ENCODE measurements at regions not wholly inside any gene's neighbourhood (a gene's known extent, or its start where the extent isn't known, plus 50 kb on each side); places are given as distances from the start of the nearest gene placed in this dataset.

DNA sequence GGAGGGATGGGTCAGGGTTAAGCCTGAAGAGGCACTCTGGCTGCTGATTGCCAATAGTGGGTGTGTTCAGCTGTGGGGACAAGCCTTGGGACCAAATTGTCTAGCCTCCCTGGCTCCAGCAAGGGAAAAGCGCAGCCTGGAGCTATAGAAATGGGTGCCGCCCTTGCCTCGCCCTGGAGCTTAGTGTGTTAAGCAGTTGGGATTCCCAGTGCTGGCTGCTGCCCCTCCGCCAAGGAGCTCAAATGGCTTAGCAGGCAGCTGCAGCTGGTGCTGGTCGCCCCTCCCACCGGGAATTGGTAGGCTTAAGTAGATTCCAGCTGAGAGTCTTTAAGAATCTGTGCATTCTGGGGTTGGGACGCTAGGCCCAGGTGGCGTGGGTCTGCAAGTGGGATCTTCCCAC, 662.9 kb upstream of the TBL1XR1 start:
- ChIA-PET POLR2A (ENCODE audit: partially characterized antibody) (no interaction called here), CTCF (ENCODE audit: partially characterized antibody) (interaction anchor here (0.6 kb wide), 1 partner anchor 20 kb away, joined by 3 read pairs; no protein-coding TSS in a partner anchor)
- Histone ChIP-seq H3K18ac (ENCODE audit: extremely low read depth, low read length) (no peak overlapping the region), H4K5ac (ENCODE audit: insufficient read length, low read depth, low read length) (no peak overlapping the region), H3K56ac (replicated peaks; ENCODE audit: insufficient read length, low read depth, low read length) (no peak overlapping the region), H2AFZ (ENCODE audit: low read length) (no peak overlapping the region), H4K20me1 (replicated peaks in 1 of 2; ENCODE audit: control insufficient read depth in 1 of 2, insufficient read depth in 2 of 2, low read length in 2 of 2) (no peaks in the 10 kb centered on the region), H3K27ac (ENCODE audit: low read depth, low read length) (no peak overlapping the region), H3K4me3 (ENCODE audit: extremely low read depth in 1 of 4, insufficient read depth in 2 of 4, low read depth in 3 of 4, low read length in 4 of 4) (no peak overlapping the region), H4K91ac (replicated peaks; ENCODE audit: insufficient read length, low read length) (no peak overlapping the region), H3K23ac (ENCODE audit: insufficient read length) (no peak overlapping the region), H3K23me2 (ENCODE audit: low read depth, low read length) (no peaks in the 10 kb centered on the region), H4K8ac (ENCODE audit: extremely low read depth, insufficient read depth, low read length) (peak overlapping the region; percentile 2; the same call in 1 of the 2 replicates), H2AK5ac (ENCODE audit: low read depth, low read length) (no peak overlapping the region), H3K79me2 (ENCODE audit: control insufficient read depth in 1 of 2, insufficient read depth in 2 of 2, low read length in 2 of 2) (no peaks in the 10 kb centered on the region), H3K4me2 (ENCODE audit: insufficient read depth in 1 of 2, low read depth in 2 of 2, low read length in 2 of 2) (no peak overlapping the region), H3K27me3 (replicated peaks in 1 of 4; ENCODE audit: control insufficient read depth in 3 of 4, extremely low read depth in 1 of 4, insufficient read depth in 3 of 4, low read length in 3 of 4) (no peaks in the 10 kb centered on the region), H3K79me1 (ENCODE audit: low read depth, low read length) (no peaks in the 10 kb centered on the region), H3K4ac (replicated peaks; ENCODE audit: insufficient read length, low read depth, low read length) (no peak overlapping the region), H3K9ac (replicated peaks in 1 of 4; ENCODE audit: extremely low read depth in 1 of 4, low read depth in 3 of 4, low read length in 3 of 4) (no peak overlapping the region), H2BK120ac (replicated peaks; ENCODE audit: low read depth, low read length) (no peak overlapping the region), H2BK15ac (ENCODE audit: low read length) (no peak overlapping the region), H2BK20ac (ENCODE audit: low read length) (no peak overlapping the region), H3K14ac (ENCODE audit: insufficient read length) (no peak overlapping the region), H2BK12ac (ENCODE audit: low read depth, low read length) (no peak overlapping the region), H3K4me1 (replicated peaks in 1 of 4; ENCODE audit: control insufficient read depth in 3 of 4, insufficient read depth in 4 of 4, low read length in 3 of 4) (no peaks in the 10 kb centered on the region), H2BK5ac (ENCODE audit: low read depth, low read length) (no peak overlapping the region), H3K9me3 (ENCODE audit: insufficient read depth in 2 of 2, low read depth in 1 of 2, low read length in 1 of 2) (no peaks in the 10 kb centered on the region), H3K36me3 (ENCODE audit: control insufficient read depth in 2 of 4, insufficient read depth in 4 of 4, low read length in 3 of 4) (no peaks in the 10 kb centered on the region)
- no peak for DNase-seq (ENCODE audit: low read depth in 1 of 2, low spot score in 2 of 2)
- FAIRE-seq = no peak
- 98% methylated on average over 8 of the region's 8 CpGs; no CpG with 5 or more reads in 1 of the 2 experiments for WGBS, 2 experiments (ENCODE audit: extremely low coverage in 1 of 2, insufficient coverage in 1 of 2, insufficient read length in 1 of 2, insufficient replicate concordance in 2 of 2, low coverage in 1 of 2, low lambda C conversion rate in 2 of 2, missing lambda C conversion rate in 1 of 2)
- no peak for TF ChIP-seq CEBPB (IDR thresholded peaks at IDR 0.05; ENCODE audit: low read depth, low read length)
- no peak for TF ChIP-seq HDAC2 (IDR thresholded peaks at IDR 0.05; ENCODE audit: borderline replicate concordance in 1 of 2, low read depth in 2 of 2, low read length in 2 of 2)
- no peak for TF ChIP-seq KDM4A (IDR thresholded peaks at IDR 0.05; ENCODE audit: low read depth, low read length, severe bottlenecking)
- TF ChIP-seq SIX5 (IDR thresholded peaks at IDR 0.05; ENCODE audit: low read depth, low read length) = no peak
- TF ChIP-seq POU5F1 (IDR thresholded peaks at IDR 0.05; ENCODE audit: low read depth, low read length) = no peak
- no peak for TF ChIP-seq KDM5A (IDR thresholded peaks at IDR 0.05; ENCODE audit: low read length)
- TF ChIP-seq TAF7 (optimal IDR thresholded peaks at IDR 0.05; ENCODE audit: borderline replicate concordance, low read depth, low read length) = no peak
- no peak for TF ChIP-seq SUZ12 (IDR thresholded peaks at IDR 0.05; ENCODE audit: low read length)
- TF ChIP-seq GTF2F1 (IDR thresholded peaks at IDR 0.05; ENCODE audit: borderline replicate concordance, low read depth, low read length) = no peak
- no peak for TF ChIP-seq TAF1 (IDR thresholded peaks at IDR 0.05; ENCODE audit: low read depth, low read length)
- no peak for TF ChIP-seq CREB1 (IDR thresholded peaks at IDR 0.05)
- TF ChIP-seq, protein P1, sequence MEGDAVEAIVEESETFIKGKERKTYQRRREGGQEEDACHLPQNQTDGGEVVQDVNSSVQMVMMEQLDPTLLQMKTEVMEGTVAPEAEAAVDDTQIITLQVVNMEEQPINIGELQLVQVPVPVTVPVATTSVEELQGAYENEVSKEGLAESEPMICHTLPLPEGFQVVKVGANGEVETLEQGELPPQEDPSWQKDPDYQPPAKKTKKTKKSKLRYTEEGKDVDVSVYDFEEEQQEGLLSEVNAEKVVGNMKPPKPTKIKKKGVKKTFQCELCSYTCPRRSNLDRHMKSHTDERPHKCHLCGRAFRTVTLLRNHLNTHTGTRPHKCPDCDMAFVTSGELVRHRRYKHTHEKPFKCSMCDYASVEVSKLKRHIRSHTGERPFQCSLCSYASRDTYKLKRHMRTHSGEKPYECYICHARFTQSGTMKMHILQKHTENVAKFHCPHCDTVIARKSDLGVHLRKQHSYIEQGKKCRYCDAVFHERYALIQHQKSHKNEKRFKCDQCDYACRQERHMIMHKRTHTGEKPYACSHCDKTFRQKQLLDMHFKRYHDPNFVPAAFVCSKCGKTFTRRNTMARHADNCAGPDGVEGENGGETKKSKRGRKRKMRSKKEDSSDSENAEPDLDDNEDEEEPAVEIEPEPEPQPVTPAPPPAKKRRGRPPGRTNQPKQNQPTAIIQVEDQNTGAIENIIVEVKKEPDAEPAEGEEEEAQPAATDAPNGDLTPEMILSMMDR (IDR thresholded peaks at IDR 0.05; ENCODE audit: control extremely low read depth in 1 of 3, insufficient read depth in 1 of 3, low read depth in 1 of 3, low read length in 3 of 3) = no peak
- no peak for TF ChIP-seq JUND (IDR thresholded peaks at IDR 0.05; ENCODE audit: low read length)
